COR-L47 (cell line): ENCODE measurements at regions not wholly inside any gene's neighbourhood (a gene's known extent, or its start where the extent isn't known, plus 50 kb on each side); places are given as distances from the start of the nearest gene placed in this dataset.
A peak's percentile ranks its signal among the peaks of the same experiment; 100 is the strongest.
"Not testable (repeated sequence)": the region's sequence is repeated elsewhere in the genome, so short reads cannot be mapped to it uniquely, and the experiment has no call there.

Source experiments
- DNase-seq: peaks from one replicate; lab custom pipeline; 2025; lab: John Stamatoyannopoulos, UW

DNA sequence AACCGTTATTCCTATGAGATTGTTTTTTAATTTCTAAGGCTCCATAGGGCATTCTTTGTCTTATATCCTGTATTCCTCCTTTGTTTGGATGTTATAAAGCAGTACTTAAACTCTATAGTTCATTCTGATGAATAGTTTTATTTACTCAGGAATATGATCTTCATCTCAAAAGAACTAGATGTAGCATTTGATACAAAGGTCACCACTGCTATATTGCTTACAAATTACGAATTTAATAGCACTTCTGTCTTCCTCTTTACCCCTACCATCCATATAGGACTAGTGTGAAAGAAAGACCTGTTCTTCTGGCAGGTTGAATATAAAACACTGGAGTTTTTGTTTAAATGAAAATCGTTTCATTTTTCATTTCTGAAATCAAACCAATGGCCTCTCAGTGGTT lies 468.1 kb upstream of the CXADR start:
- no peak for DNase-seq

DNA sequence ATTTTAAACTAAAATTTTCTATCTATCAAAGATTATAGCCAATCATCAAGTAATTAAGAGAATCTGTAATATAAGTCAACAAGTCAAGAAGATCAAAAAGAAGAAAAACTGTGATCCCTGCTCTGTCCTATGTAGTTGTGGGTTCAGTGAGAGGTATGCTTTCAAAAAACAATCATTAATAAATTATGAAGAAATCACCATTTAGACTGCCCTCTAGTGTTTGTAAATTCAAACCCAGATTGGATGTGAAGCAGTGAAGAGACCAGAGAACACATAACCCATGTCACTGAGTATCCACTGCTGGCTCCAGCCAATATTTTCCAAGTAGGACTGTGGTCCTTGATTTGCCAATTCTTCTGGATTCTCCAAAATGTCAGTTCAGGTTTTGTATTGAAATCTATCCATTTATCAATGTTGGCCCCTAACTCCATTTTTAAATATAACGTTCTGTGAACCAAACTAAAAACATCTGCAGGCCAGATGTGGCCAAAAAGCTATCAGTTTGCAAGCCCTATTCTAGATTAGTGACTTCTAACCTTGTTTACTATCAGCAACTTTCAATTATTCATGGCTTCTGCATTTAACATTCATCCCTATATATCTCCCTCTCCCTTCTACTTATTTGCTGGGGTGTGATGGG lies 467.5 kb upstream of the CXADR start:
- DNase-seq: peak; percentile 17

DNA sequence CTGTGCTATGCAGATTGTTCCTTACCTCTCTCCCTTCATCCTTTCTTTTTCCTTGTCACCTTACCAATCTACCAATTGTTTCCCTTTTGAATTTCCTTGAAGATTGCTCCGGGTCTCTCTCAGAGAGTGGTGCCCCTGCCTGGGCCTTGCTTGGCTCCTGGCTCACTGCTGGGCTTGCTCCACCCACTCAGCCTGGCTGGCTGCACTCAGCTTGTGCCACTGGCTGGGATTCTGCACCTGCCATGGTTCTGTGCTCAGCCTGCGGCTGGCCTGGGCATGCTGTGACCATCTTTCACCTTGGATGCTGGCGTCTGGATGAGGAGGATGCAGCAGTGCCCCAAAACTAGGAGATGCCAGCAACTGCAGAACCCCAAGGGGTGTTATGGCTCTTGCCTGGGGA lies 463.9 kb upstream of the CXADR start:
- no peak for DNase-seq

DNA sequence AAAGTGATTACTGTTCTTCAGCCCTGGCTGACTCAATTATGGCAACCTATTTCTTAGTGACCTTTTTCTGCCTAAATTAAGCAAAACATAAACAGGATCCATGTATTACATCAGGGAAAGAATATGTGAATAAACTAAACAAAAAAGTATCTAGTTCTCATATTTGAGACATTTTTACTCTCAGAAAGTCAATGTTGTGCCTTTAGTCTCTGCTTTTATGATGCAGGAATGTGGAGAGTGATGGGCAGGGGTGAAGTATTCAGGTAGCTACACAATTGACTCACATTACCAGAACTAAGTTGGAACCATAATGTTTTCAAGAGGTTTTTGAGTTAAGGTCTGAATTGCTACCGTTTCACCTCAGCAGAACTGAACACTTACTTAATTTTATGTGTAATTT lies 462.7 kb upstream of the CXADR start:
- no peak for DNase-seq

DNA sequence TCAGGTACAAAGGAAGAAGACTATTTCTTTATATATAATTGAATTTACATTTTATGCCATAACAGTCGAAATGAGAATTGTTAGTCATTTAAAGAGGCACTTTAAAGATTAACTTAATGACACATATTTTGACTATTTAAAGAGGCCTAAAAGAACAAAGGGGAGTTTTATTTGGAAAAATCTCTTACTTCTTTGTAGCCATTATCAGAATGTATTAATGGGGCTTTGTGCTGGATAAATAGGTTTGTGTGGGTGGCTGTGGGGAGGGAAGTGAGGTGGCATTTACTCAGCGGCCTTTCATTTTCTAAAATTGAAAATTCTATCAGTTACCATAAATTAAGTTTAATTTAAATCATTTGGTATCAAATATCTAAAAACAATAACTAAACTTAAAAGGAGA lies 462.2 kb upstream of the CXADR start:
- no peak for DNase-seq

DNA sequence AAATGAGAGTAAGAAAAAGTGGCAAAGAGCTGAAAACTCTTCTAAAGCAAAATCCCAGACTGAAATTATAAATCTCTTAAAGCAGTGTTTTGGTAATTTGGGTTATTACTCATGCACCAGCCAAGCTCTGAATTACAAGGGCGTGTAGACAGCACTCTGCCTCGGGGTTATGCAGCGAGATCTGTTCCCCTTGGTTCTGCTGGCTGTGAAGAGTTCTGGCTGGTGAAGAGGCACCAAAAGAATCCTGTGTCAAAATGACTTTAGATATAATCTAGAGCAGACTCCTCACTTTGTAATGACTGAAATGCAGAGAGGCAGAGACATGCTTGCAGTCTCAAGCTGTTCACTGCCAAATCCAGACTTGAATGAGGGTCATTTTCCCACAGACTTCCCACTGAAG lies 461.8 kb upstream of the CXADR start:
- no peak for DNase-seq

DNA sequence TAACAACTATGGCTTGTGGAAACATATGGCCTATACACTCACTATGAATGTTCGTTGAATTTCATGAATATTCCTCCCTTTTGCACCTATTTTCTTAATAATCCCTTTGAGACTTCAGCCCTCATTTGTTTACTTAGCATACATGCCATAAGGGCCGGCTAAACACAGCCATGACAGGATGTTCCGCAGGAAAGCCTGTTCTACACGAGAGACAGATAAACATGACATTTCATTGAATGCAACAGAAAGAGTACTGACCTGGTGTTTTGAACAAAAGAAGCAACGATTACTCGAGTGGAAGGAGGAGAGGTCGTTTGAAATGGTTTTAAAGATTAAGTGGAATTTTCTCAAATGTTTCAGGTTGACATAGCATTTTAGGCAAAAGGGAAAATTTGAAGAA lies 459.5 kb upstream of the CXADR start:
- DNase-seq: no peak

DNA sequence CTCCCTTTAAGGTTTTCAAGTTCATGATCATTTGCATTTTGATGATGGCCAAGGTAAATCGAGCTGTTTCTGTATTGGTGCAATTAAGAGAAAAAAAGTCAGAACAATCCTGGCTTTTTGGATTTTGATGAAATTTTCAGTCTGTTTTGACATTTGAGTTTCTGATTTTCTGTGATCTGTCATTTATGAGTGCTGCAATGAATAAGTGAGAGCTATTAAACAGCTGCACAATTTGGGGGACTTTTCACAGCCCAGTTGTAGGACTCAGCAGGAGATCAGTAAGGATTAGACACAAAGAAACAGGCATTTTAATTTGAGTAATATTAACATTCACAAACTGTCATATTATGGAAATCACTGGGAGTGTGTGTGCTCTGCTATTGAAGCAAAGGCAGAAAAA lies 452.9 kb upstream of the CXADR start:
- DNase-seq: no peak

DNA sequence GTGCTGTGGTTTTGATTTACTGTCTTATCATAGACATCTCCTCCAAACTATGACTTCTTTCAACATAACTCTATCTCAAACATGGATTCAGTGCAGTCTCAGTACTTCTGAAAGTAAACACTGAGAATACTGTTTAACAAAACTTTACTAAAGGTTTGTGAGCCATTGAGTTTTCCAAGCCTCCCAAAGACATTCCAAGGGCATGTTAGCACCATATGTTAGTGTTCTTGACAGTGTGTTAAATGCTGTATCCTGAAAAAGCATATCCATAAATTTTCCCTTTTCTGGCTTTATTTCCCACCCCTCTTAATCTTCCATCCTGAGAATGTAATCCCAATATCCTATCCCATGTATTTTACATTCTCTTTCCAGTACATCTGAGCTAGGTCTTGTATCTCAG lies 446.8 kb upstream of the CXADR start:
- DNase-seq: no peak

DNA sequence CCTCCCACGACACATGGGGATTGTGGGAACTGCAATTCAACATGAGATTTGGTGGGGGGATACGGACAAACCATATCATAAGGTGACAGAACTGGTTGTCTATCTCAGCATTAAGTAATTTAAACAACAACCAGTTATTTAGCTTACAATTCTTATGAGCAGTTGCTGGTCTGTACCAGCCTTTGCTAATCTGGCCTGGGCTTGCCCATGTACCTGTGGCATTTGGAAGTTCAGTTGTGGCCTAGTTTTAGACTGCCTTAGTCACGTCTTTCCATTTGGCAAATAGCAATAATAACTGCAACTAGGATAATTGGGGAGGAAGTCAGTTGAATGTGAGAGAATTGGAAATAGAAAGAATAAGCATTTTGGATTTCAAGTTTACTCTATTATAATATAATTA lies 441.8 kb upstream of the CXADR start:
- DNase-seq: no peak

DNA sequence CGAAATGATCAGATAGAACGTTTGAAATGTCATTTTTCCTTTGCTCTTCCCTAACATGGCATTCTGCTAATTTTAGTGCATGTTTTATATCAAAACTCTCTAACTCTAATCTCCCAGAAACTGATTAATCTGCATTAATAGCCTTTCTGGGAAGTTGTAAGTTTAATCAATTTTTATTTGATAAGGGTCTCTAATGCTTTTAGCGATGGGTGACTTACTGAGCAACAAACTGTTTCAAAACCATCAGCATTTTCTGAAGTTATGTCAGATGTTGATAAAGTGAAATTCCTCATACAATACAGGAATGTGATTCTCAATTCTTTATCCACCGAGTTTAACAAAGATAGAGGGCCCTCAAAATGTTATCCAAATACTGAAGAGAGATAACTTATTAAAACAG lies 431.6 kb upstream of the CXADR start:
- no peak for DNase-seq

DNA sequence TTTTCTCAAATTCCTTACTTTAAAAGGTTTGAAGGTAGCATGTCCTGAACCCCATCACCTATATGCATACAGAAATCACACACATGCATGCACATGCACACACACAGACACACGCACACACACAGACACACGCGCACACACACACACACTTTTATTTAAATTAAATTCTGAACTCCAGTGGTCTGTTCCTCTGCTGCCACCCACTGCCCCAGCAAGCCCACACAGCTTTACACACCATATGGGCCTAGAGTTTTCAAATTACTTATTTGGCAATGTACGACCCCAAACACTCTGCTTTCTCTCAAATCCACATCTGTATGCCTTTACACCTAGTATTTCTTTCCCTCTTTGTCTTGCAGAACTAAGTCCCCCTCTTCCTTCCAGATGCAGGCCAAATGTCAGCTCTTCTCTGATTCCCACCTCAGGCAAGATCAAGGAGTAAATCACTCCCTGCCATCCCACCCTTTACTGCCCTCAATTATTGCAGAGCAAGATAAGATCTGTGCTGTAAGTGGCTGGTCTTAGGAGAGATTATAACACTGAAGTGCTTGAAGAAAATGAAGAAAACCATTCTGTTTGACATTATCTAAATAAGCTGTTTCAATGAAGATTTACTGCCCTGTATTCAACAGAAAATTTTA lies 429.9 kb upstream of the CXADR start:
- no peak for DNase-seq

DNA sequence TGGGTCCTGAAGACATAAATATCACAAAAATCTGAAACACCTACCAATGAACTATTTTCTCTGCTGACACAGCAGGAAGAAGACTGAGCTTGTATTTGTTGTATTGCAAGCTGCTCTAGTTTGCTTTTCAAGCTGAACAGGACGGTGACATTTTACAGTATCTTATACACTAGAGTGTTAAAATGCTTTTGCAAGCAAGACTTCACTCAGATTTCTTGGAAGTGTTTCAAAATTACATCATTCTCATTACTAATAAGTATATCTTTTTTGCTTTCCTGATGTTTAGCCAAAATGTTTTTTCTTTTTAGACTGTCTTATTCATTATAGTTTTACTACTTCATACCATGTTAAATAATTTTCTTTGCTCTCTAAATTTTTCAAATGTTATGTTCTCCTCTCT lies 427.1 kb upstream of the CXADR start:
- DNase-seq: no peak

DNA sequence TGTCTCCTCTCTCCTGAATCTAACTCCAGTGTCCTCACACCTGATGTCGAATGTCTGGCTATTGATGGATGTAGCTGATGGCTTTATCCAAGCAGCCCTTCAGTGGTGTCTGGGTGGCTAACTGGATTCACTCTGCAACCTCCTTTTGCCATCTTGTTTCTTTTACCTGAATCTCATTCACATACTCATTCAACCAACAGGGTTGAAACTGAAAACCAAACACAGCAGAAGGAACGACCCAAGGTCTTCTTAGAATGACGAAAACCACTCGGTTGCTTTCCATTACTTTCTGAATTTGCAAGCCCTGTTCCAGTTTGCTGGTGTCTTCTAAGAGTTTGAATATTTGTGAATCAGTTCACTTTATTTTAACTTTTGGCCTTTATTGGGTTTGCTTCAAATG lies 424.3 kb upstream of the CXADR start:
- DNase-seq: no peak

DNA sequence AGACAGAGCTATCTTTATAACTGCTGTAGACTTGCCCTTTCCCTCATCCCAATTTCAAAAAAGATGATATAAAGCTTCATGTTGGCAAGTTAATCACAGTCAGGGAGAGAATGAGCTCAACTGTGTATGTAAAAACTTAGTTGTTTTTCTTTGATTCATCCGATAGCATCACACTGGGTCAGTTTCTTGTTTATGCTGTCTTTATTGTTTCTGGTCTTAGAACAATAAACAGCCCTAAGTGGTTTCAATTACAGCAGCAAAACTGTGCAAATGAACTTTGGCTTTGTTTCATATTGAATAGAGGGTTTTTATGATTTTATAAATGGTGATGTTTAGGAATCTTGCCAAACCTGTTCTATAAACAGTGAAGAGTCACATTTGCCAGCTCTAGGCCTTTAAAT lies 423.8 kb upstream of the CXADR start:
- DNase-seq: peak; percentile 6

DNA sequence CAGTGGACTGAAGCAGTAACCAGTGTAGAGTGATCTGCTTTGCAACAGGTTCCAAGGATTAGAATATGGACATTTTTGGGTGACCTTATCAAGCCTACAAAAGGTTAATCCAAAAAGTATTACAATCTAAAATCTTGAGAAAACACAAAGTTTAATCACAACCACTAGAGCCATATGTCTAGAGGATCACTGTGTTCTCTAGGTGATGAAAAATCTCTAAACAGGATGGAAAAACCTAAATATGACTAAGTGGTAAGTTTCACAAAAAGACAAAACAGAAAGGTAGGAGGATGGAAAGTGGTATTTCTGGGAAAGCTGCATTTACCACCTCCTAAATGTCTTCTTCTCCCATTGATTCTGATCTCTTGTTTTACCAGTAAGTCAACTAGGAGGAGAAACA lies 411.1 kb upstream of the CXADR start:
- DNase-seq: no peak

DNA sequence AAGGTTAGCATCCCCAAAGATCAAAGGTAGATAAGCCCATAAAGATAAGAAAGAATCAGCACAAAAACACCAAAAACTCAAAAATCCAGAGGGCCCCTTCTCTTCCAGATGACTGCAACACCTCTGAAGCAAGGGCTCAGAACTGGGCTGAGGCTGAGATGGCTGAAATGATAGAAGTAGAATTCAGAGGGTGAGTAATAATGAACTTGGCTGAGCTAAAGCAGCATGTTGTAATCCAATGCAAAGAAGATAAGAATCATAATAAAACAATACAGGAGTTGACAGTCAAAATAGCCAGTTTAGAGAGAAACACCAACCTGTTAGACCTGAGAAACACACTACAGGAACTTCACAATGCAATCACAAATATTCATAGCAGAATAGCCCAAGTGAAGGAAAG lies 406.9 kb upstream of the CXADR start:
- DNase-seq: no peak

DNA sequence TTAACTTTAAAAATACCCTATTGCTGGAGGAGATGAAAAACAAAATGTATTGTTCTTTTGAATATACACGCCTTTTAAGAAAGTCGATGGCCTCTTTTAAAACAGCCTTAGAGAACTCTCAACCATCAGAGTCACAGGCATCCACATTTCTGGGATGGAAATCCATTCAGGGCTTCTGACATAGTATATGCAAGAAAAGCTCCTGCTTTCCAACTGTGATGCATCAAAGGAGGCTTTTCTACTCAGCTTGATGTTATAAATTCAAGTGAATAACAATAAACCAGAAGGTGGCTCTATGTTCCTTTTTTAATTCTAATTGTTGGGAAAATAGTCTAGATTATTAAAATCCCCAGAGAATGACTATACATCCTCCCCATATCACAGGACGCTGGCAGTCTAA lies 398.8 kb upstream of the CXADR start:
- no peak for DNase-seq

DNA sequence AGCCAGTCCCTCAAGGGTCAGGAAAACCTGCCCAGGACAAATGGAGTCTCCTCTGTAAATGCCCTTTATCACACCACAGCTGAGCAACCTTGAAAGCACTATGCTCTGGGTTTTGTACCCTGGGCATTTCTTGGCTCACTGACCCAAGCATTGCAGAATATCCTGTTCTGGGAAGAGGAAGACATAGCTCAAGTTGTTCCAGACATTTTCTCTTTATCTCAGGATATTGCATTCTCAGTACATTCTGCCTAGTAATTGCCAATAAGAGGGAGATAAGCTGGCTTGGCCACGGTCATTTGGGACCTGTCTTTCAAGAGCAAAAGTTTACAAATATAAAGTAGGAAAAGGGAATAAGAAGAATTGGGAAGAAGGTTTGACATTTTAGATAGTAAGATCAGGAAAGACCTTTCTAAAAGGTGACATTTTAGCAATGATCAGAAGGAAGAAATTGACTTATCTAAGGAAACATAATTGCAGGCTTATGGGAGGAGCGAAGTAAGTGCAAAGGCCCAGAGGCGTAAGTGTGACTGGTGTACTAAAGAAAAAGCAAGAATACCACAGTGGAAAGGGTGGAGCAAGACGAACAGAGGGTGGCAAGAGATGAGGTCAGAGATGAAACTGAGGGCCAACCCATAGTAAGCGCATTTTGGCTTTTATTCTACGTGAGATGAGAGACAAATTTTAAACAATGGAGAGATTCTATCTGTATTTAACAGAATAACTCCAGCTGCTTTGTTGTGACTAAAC lies 394.0 kb upstream of the CXADR start:
- DNase-seq: no peak

DNA sequence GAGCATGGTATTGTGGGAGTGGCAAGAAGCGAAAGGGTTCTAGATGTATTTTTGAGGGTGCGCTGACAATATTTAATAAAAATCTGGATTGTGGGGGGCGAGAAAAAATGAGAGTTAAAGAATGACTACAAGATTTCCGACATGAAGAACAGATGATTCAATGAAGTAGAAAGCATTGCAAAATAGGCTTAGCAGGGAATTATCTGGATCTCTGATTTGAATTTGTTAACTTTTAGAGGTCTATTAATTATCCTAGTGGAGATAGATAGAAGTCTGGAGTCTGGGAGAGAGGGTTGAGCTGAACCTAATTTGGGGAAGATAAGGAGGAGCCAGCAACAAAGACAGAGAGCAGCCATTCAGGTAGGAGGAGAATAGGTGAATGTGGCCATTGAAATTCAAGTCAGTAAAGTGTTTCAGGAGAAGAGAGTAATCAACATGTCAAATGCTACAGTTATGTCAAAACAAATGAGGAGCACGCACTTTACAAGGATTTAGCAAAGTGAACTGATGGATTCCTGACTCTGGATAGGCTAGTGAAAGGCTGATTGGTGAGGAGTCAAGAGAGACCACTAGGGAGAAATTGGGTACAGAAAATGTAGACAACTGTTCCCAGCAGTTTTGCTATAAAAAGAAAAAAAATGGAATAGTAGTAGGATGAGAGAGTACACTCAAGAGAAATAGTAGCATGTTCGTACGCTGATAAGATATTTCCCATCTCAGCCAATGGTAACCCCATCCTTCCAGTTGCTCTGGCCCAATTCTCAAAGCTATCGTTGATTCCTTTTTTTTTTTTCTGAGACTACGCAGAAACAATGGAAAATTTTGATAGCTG lies 393.2 kb upstream of the CXADR start:
- DNase-seq: no peak

DNA sequence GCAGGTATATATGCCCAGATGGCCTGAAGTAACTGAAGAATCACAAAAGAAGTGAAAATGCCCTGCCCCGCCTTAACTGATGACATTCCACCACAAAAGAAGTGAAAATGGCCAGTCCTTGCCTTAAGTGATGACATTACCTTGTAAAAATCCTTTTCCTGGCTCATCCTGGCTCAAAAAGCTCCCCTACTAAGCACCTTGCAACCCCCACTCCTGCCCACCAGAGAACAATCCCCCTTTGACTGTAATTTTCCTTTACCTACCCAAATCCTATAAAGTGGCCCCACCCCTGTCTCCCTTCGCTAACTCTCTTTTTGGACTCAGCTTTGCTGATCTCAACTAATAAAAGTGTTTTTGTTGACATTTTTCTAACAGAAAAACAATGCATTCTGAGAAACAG lies 385.4 kb upstream of the CXADR start:
- not testable (repeated sequence) for DNase-seq

DNA sequence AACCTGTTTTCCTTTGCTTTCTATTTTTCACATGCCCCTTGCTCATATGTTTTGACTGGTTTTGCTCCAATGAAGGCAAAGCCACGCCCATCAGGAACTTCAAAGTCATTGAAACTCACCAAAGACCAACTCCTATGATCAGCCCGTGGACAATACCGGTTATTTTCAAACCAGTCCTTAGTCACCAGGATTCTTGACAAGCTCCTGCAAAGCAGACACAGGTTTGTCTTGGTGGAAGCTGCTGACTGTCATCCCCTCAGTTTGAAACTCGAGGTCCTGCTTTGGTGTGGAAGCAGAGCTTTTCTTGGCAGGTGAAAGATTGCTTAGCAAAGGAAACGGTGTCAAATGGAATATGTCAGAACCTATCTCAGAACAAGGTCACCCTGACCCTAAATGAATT lies 384.7 kb upstream of the CXADR start:
- no peak for DNase-seq

DNA sequence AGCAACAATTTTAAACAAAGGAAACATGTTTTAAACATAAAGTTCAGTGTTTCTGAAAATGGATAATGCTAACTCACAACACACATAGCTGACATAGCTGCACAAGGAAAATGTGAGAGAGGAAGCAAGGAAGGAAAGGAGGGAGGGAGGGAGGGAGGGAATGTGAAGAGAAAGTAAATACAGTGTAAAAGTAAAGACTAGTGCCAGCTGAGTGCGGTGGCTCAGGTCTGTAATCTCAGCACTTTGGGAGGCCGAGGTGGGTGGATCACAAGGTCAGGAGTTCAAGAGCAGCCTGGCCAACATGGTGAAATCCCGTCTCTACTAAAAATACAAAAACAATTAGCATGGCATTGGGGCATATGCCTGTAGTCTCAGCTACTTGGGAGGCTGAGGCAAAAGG lies 373.7 kb upstream of the CXADR start:
- not testable (repeated sequence) for DNase-seq
